ENCODE measurements at regions not wholly inside any gene's neighbourhood (a gene's known extent, or its start where the extent isn't known, plus 50 kb on each side); places are given as distances from the start of the nearest gene placed in this dataset.

DNA sequence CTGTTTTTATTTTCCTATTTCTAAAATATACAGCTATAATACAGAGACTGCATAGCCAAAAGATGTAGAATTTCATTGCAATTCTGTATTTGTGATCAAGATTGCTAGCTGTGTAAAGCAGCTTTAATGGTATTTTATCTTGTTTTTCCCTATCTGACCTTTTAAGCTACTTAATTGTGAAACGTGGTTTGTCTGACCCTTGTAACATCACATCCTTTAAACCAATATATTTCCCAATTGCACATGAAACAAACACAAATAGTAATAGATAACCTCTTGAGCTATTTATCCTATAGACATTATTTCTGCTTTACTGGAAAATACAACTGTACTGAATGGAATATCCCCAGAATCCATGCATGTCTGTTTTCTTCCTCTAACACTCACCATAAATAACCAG lies 112.2 kb upstream of the PLPPR4 start:
- DNase-seq (ENCODE audit: low read depth in 2 of 3, low spot score in 2 of 3) = no peak

DNA sequence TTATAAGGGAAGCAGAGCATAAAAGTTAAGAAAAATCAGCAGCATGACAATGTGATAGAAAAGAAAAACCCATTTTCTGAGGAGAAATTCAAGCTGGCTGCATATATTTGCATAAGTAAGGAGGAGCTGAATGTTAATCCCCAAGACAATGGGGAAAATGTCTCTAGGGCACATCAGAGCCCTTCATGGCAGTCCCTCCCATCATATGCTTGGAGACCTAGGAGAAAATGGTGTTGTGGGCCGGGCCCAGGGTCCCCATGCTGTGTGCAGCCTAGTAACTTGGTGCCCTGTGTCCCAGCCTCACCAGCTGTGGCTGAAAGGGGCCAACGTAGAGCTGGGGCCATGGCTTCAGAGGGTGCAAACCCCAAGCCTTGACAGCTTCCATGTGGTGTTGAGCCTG lies 100.6 kb upstream of the PLPPR4 start:
- no peak for DNase-seq (ENCODE audit: low read depth in 2 of 3, low spot score in 2 of 3)

DNA sequence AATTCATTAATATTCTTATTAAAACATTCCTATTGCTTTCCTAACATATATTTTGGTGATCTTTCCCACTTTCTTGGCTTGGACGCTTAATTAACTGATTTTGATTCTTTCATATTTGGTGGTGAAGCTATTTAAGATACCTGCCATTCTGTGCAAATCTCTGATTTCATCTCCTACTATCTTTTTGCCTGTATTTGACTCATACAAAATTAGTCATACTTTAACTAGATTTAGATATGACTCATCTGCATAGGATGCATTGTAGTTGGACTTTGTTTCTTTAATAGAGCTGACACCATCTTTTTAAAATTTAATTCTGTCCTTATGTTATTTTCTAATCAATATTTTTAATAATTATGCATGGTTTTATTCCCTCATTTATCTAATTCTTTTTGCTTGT lies 93.8 kb upstream of the PLPPR4 start:
- DNase-seq (ENCODE audit: low read depth in 2 of 3, low spot score in 2 of 3) = no peak

DNA sequence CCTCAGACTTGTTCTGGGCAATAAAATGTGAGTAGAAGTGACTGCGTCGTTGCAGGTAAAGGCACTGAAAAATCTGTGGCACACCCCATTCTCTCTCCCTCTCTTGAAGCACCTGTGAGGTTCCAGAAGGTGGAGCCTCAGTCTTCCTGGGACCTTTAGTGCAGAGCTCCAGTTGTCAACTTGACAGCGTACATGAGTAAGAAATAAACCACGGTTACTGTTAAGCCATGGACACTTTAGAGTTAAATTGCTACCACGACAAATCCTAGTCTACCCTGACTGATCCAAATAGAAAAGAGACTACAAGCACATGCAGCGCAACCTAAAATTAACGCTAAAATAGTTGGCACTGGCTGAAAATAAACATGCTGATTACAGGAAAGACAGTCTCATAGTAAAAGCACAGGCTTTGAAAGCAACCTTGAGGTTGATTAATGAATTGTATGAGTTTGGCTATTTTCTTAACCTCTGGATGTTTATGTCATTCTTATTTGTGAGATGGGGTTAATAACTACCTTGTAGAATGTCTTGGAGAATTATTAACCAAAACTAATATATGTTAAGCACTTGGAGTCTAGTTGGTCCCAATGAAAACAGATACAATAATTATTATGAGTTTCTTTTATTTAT lies 93.0 kb upstream of the PLPPR4 start:
- no peak for DNase-seq (ENCODE audit: low read depth in 2 of 3, low spot score in 2 of 3)

DNA sequence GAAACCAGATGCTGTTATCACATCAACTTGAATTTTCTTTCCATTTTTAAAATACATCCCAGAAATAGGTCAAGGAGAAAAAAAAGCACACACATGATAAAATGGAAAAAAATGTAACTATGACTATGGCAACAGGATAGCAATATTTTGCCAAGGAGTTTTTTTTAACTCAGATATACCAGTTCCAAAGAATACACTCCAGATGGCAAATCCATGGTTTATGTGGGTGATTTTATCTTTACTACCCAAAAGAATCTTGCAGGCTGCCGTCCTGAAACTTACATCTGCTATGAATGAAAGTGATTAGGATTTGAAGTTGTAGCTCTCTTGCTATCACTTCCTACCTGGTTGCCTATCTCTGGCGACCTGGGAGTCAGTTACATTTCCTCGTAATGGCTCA lies 91.0 kb upstream of the PLPPR4 start:
- DNase-seq (ENCODE audit: low read depth in 2 of 3, low spot score in 2 of 3) = no peak

DNA sequence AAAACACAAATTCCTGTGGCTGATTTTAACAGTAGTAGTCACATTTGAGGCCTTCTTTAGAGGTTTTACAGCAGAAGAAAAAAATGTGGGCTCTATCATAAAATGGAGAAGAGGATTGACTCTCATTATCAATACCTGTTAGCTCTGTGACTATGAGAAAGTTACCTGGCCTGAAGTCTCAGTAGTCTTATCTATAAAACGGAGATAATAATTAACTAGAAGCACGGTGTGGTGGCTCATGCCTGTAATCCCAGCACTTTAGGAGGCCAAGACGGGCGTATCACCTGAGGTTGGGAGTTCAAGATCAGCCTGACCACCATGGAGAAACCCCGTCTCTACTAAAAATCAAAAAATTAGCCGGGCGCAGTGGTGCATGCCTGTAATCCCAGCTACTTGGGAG lies 90.4 kb upstream of the PLPPR4 start:
- DNase-seq (ENCODE audit: low read depth in 2 of 3, low spot score in 2 of 3) = no peak

DNA sequence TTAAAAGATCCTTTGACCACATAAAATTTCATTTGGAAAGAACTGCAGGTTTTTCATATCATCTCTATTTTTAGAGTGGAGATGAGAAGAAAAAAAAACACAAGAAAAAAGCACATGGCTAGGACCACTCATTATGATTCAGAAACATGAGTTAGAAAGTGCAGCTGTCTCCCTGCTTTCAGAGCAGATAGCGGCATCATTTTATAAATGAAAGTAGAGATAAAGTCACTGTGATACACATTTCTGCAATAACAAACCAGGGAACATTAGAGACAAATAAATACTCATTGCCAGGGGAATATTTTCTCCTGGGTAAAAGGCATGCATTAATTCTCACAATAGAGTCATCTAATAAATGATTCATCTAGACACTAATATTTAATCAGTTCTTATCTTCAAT lies 87.5 kb upstream of the PLPPR4 start:
- DNase-seq (ENCODE audit: low read depth in 2 of 3, low spot score in 2 of 3) = no peak

DNA sequence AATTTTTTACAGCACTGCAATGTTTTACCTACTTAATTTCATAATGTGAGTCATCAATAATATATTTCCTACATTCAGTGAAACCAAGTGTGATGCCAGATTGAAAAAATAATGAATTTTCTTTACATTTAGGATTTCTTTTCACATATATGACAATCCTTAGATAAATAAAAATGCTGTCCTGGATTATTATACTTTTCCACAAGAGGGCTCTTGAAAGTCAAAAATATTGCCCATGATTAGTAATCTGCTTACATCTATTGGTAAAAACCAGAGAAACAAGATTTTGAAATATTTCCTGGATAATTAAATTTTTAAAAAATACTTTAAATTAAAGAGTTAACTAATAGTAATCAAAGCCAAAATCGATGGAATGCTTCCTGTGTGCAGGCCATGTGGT lies 86.8 kb upstream of the PLPPR4 start:
- DNase-seq (ENCODE audit: low read depth in 2 of 3, low spot score in 2 of 3) = no peak

DNA sequence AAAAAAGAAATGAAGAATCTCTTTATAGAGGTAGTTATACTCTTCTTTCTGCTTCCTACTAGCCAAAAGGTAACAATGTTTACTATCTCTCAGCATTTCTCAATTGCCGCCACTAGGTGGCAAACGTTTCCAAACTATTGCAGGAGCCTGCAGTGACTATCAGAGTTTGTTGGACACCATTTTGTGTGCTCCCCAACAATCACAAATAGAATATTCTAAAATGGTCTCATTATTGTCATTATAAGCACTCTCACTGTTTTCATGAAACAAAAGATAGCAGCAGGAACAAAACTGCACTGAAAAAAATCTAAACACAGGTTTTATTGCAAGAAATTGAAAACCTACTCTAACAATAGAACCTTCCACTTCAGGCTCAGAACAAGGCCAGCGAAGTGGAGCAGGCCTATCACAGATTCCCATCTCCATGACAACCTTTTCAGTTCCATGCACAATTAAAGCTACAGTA lies 83.9 kb upstream of the PLPPR4 start:
- peak; percentile 14 to 86 (median 67) for DNase-seq (ENCODE audit: low read depth in 2 of 3, low spot score in 2 of 3)

DNA sequence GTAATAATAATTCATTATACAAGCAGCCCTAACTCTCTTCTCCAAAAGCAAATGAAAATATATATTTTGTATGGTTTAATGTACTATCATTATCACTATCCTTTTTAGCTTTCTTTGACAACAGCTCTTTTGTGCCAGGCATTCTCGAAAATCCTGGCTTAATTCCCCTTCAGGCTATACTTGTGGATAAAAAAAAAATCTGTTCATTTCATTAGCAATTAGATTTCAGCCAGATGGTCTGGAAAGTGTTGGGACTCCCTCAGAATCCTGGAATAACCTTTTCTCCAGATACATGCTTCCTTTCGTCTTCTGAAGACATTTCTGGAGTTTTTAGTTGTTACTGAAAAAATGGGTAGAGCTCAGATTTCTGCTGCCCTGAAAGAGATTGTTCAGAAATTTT lies 83.4 kb upstream of the PLPPR4 start:
- DNase-seq (ENCODE audit: low read depth in 2 of 3, low spot score in 2 of 3) = no peak

DNA sequence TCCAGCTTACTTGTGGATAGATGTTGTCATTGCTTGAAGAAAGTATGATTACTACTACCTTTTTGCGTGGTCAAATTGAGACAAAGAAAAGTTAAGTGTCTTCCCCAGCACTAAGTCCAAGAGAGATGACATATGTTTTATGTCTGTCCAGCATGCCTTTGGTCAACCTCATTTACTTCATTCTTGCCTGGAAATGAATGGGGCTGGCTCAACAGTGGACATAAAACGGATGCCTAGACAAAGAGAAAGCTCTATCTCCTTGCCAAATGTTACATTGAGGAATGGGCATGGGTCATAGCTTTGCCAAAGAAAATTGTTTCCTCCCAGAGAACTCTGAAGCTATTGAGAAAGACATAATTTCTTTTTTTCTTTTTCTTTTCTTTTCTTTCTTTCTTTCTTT lies 82.4 kb upstream of the PLPPR4 start:
- no peak for DNase-seq (ENCODE audit: low read depth in 2 of 3, low spot score in 2 of 3)

DNA sequence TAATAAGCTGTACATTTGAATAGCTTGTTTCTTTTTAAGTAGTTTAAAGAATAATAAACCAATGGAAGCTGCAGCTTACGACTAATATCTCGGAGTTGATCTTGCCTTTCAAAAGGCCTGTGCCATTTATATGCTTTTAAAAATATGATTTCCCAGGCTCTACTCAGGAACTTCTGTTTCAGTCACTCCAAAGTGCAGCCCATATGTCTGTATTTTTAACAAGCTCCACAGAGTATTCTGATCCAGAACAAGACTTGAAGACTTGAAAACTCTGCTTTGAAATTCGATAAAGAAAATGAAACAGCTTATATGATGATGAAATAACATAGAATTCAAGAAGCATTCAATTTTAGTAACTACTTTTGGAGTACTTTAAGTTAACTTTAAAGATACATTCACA lies 79.1 kb upstream of the PLPPR4 start:
- DNase-seq (ENCODE audit: low read depth in 2 of 3, low spot score in 2 of 3) = no peak

DNA sequence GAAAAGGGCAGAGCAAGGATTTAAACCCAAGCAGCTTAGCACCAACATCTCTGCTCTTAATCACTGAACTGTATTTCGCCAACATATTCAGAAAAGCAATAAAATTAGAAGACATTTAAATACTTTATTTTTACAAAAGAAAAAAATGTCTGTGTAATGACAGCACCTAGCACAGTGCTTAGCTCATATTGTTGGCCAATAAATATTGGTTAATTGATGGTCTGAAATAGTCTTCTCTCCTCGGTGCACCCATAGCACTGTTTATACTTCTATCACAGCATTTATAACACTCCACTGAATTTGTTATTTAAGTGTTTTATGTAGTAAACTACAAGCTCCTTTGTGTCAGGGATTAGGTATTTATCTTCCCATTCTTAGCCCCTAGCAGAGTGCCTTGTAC lies 70.9 kb upstream of the PLPPR4 start:
- no peak for DNase-seq (ENCODE audit: low read depth in 2 of 3, low spot score in 2 of 3)

DNA sequence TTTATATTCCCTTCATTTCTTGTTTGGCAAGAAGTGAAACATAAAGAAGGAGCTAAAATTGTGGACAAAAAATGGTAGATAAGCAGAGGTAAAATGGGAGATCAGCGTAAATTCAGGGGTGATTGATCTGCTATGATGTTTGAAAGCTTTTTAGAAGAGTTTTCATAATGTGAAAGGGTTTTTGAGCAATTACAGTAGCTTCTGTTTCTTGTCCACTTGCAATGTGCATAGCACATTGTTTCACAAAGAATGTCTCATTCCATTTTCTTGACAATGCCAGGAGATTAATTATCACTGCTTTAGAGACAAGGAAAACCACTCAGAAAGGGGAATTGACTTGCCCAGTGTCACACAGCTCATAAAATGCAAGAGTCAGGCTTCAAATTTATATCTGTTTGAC lies 65.9 kb upstream of the PLPPR4 start:
- DNase-seq (ENCODE audit: low read depth in 2 of 3, low spot score in 2 of 3) = no peak

DNA sequence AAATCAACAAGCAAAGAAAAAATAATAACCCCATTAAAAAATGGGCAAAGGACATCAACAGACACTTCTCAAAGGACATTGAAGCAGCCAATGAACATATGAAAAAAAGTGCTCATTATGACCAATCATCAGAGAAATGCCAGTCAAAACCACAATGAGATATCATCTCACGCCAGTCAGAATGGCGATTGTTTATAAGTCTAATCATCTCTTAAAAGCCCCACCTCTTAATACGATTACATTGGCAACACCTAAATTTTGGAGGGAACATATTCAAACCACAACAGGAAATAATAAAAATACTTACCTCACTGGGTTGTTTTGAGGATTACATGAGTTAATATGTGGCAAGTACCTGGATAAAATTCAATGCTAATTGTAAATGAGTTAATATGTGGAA lies 57.1 kb upstream of the PLPPR4 start:
- no peak for DNase-seq (ENCODE audit: low read depth in 2 of 3, low spot score in 2 of 3)

All from hematopoietic multipotent progenitor cell (in vitro differentiated cells).